ELR (cell line): ENCODE measurements at regions not wholly inside any gene's neighbourhood (a gene's known extent, or its start where the extent isn't known, plus 50 kb on each side); places are given as distances from the start of the nearest gene placed in this dataset.

Experiments used
- DNase-seq: peaks from one replicate; pipeline ENCODE4 v3.0.0-alpha.2; 2015; ENCODE audit warnings: low read depth

GRCh38 chr11:111091321-111091938 lies 154.1 kb upstream of the POU2AF2 start:
- DNase-seq = no peak

DNA sequence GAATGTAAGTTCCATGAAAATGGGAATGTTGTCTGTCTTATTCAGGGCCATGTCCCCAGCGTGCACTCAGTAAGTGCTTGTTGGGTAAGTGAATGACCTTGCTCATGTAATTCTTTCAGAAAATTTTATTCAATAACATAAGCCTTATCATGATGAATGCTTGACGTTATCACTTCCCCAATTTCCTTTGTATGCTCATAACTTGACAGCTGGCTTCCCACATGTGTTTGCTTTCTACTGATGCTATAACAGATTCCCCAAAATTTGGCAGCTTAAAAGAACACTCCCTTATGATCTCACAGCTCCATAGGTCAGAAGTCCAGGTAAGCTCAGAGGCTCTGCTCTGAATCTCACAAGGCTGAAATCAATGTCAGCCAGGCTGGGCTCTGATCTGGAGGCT lies 155.8 kb upstream of the POU2AF2 start:
- no peak for DNase-seq

- DNase-seq = no peak
Measured at GRCh38 chr11:111088847-111089355, 156.6 kb upstream of the POU2AF2 start.

- DNase-seq = no peak
Measured at GRCh38 chr11:111086058-111086457, 159.5 kb upstream of the POU2AF2 start.

DNA sequence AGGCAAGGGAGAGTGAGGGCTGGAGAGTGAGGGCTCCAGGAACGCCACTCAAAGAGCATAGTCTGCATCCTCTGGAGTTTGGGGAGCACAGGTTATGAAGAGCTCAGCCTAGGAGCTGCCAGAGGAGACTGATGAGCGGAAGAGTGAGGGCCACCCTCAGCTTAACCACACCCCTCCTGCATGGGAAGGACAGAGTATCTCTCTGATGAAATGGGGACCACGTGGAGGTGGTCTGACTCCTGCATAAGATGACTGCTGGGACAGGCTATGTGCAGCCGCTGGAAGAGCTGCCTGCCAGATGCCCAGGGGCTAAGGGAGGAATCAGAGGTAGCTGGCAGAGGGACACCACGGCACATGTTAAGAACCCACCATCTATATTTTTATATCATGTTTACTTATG lies 162.9 kb upstream of the POU2AF2 start:
- DNase-seq = no peak

GRCh38 chr11:111081021-111081511 lies 164.5 kb upstream of the POU2AF2 start:
- DNase-seq = no peak

DNA sequence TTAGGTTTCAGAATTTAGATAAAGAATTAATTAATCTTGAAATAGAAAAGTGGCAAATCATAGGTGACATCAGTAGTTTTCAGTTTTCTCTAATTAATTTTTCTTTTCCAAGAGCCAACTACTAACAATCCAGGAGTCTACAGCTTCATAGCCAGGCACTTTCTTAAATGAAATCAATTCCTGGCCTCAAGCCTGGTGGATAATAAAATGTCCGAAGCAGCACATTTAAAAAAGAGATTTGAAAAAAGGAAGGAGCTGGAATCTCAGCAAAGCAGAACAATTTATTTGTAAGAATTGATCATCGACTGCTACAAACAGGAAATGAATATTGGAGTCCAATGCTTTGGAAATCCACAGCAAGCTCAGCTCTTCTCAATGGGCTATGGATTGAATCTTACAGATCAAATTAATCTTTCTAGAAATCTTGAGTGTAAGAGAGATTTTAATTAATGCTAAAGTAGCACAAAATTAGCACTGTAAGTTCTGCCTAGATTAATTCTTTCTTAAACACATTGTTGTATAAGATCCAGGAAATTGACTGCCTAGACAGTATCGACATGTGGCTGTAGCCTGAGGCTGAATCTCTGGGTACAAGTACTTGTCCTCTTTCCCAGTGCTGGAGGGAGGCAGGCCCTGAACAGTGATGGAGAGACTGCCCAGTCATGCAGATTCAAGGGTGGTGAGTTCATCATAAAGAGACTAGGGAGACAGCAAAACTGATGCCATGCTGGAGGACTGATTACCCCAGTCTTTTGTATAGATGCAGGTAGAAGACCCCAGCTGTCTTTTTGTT lies 167.8 kb upstream of the POU2AF2 start:
- no peak for DNase-seq

DNA sequence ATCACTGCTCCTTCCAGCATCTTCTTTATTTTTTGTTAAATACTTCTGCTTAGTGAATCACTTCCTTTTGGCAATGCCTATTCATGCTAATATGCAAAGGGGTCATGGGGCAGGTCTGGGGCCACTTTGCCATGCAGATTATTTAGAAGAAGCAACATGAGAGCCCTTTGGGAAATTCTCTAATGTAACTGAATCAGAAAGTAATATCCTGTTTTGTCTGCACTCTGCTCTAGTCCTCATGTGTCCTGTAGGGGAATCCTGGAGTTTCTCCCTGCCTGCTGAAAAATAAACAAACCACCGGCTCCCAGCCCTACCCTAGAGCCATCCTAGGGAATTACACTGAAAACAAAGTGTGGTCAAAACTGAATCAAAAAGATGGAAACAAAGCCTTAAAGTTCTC lies 176.5 kb upstream of the POU2AF2 start:
- DNase-seq = peak; percentile 59

DNA sequence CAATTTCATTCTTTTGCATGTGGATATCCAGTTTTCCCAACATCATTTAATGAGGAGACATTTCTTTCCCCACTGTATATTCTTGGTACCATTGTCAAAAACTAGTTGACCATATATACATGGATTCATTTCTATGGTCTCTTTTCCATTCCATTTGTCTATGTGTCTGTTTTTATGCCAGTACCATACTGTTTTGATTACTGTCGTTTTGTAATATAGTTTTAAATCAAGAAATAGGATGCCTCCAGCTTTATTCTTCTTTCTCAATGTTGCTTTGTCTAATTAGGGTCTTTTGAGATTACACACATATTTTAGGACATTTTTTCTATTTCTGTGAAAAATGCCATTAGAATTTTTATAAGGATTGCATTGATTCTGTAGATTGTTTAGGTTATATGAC lies 177.5 kb upstream of the POU2AF2 start:
- no peak for DNase-seq

GRCh38 chr11:111066846-111067245 lies 178.7 kb upstream of the POU2AF2 start:
- no peak for DNase-seq

DNA sequence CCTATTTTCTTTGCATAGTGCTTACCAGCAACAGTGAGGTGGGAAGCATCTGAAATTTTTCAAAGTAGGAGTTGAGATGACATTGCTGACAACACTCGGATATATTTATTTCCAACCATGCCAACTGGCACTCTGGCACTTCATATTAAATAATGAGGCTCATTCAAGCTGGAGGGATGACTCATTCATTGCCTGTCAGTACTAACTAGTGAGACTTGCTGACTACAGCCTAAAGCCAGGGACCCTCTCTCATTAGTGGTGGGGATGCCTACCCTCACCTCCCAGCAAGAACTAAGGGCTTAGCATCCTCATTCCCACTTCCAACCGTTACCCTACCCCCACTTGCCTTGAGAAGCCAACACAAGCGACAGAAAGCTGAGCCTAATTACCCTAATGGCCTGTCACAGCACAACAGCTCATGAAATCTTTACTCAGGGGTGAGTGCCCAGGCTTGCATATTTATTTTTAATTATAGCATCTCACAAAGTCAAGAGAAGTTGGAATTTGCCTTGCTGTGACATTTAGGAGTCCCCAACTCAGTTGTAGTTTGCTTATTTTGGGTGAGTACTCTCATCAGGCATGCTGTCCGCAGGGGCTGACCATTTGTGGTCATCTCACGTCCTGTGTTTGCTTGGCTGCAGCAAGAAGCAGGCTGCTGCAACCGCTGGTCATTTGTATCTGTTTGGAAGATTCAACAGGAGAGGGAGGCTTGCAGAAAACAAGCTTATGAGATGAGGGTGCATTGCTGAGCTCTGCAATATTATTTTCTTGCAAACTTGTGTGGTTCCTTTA lies 181.6 kb upstream of the POU2AF2 start:
- DNase-seq = peak; percentile 59

- no peak for DNase-seq
Measured at GRCh38 chr11:111062420-111062819, 183.1 kb upstream of the POU2AF2 start.

DNA sequence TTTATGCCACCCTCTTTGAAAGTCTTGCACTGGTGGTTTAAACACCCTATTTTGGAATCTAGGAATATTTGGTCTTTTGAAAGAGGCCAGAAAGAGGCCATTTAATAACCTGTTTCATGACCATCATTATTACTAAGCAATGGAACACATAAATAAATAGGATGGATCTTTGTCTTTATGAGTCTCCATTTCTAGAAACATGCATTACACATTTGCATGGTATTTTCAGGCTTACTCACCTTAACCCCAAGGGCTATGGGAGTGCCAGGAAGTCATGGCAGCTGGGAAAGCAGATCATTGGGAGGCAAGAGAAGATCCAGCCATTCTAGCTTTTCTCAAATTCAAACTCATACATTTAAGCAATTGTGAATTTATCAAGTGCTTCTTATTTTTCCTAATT lies 185.8 kb upstream of the POU2AF2 start:
- DNase-seq = peak; percentile 57

DNA sequence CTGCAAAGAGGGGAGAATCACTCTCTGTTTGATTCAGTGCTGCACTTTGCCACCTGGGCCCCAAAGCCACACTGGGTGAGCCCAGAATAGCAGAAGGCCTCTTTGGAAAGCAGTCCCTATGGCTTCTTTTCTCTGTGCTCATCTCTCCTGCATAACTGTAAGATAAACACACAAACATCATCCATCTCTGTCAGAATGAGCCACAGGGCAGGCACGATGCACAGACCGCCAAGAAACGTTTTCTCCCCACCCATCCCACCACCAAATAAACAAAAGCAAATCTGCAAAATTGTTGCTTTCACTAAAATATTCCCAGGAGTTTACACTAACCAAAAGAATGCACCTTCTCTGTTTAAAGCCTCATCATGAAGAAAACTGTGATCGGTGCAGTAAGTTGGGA lies 196.4 kb upstream of the POU2AF2 start:
- no peak for DNase-seq

GRCh38 chr11:111047374-111047773 lies 198.2 kb upstream of the POU2AF2 start:
- no peak for DNase-seq

- DNase-seq = no peak
Measured at GRCh38 chr11:111046291-111046690, 199.2 kb upstream of the POU2AF2 start.

DNA sequence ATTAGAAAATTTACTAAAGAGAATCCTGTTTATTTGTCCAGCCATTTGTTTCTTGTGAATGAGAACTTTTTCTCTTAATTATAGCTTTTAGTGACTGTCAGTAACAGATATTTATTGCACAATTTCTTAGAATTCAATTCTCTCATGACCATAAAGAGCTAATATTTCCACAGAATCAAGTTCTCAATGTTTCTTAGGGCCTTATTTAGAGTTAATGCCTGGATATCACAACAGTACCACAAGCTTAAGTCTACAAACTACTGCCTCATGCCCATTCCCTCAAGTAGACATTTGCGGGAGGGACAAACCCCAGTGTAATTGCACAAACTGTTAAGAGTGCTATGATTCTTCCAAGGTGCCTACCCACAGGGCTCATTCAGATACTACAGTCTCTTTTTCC lies 199.7 kb upstream of the POU2AF2 start:
- DNase-seq = no peak

DNA sequence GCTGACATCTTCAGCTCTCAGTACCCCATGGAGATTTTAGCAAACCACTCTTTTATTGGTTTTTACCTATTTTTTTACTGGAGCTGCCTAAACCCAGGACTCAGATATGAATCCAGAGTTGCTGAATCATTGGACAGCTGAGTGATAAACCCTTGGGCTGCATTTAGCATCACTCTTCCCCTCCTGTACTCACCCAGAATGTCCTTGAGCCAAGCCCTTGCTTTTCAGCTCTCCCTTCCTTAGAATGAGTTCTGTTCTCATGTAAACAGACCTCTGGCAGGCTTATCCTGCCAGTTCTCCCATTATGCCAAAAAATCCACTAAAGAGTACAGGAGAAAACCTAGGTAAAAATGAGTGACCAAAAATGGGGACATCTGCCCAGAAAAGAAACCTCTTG lies 200.1 kb upstream of the POU2AF2 start:
- DNase-seq = no peak

- no peak for DNase-seq
Measured at GRCh38 chr11:111044751-111045406, 200.6 kb upstream of the POU2AF2 start.

- no peak for DNase-seq
Measured at GRCh38 chr11:111039982-111040381, 205.5 kb upstream of the POU2AF2 start.

DNA sequence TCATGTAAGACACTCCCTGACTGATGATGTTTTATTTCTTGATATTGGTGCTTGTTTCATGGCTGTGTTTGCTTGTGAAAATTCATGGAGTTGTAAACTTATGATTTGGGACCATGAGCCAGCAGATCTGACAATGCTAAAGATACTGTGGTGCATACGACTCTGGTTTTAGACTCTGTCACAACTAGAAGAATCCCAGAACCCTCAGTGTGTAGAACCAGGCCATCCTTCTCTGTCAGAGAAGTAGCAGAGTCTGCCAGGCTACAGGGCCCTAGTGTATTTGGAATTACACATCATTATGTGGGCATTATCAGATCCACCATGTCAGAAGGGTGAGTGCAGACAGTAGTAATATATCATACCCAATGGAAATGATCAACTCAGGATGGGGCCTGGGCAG lies 209.8 kb upstream of the POU2AF2 start:
- no peak for DNase-seq

GRCh38 chr11:111026241-111026640 lies 219.3 kb upstream of the POU2AF2 start:
- DNase-seq = no peak
